H9 (cell line): ENCODE measurements at regions not wholly inside any gene's neighbourhood (a gene's known extent, or its start where the extent isn't known, plus 50 kb on each side); places are given as distances from the start of the nearest gene placed in this dataset.

Experiments
- DNase-seq: peaks from one replicate; pipeline ENCODE4 v3.0.0-alpha.2; 2017
- H2AFZ ChIP-seq: one replicate; pipeline ENCODE4 v1.6.1; 2013; ENCODE audit warnings: mild to moderate bottlenecking, low read length, control low read depth, moderate library complexity
- H2AK5ac ChIP-seq: 2 replicates; pipeline ENCODE4 v1.6.1; 2013; ENCODE audit warnings: low read length, control low read depth, mixed read lengths; ENCODE audit not compliant: insufficient read length
- H2BK120ac ChIP-seq: one replicate; pipeline ENCODE4 v1.6.1; 2013; ENCODE audit warnings: low read depth, mild to moderate bottlenecking, low read length, control low read depth, inconsistent platforms; ENCODE audit not compliant: poor library complexity, severe bottlenecking
- H2BK12ac ChIP-seq: 2 replicates; pipeline ENCODE4 v1.6.1; 2013; ENCODE audit warnings: low read length, control low read depth, mixed read lengths, low read depth; ENCODE audit not compliant: insufficient read length
- H2BK15ac ChIP-seq: 2 replicates; pipeline ENCODE4 v1.6.1; 2013; ENCODE audit warnings: low read depth, low read length, control low read depth
- H2BK20ac ChIP-seq: one replicate; pipeline ENCODE4 v1.6.1; 2013; ENCODE audit warnings: low read depth, mild to moderate bottlenecking, low read length, control low read depth, inconsistent platforms; ENCODE audit not compliant: poor library complexity, severe bottlenecking
- H2BK5ac ChIP-seq: 2 replicates; pipeline ENCODE4 v1.6.1; 2013; ENCODE audit warnings: low read length, control low read depth, mixed read lengths; ENCODE audit not compliant: insufficient read length
- H3K14ac ChIP-seq: 2 replicates; pipeline ENCODE4 v1.6.1; 2013; ENCODE audit warnings: low read length, control low read depth; ENCODE audit not compliant: insufficient read depth
- H3K18ac ChIP-seq: 2 replicates; pipeline ENCODE4 v1.6.1; 2013; ENCODE audit warnings: low read depth, mild to moderate bottlenecking, mixed read lengths, low read length, control low read depth; ENCODE audit not compliant: insufficient read length
- H3K23ac ChIP-seq: 2 replicates; pipeline ENCODE4 v1.6.1; 2013; ENCODE audit warnings: low read length, control low read depth, mixed read lengths, low read depth; ENCODE audit not compliant: insufficient read length
- H3K23me2 ChIP-seq: 2 replicates; pipeline ENCODE4 v1.6.1; 2013; ENCODE audit warnings: low read depth, mild to moderate bottlenecking, mixed read lengths, low read length, control low read depth; ENCODE audit not compliant: insufficient read length, poor library complexity, severe bottlenecking
- H3K27ac ChIP-seq: 2 replicates; pipeline ENCODE4 v1.5.1; 2013; ENCODE audit warnings: low read length, control low read depth, mixed read lengths, low read depth; ENCODE audit not compliant: insufficient read length
- H3K27me3 ChIP-seq: 2 replicates; pipeline ENCODE4 v1.6.1; 2013; ENCODE audit warnings: low read length, control low read depth, inconsistent platforms; ENCODE audit not compliant: insufficient read depth
- H3K4ac ChIP-seq: 2 replicates; pipeline ENCODE4 v1.6.1; 2013; ENCODE audit warnings: low read depth, mild to moderate bottlenecking, control low read depth, inconsistent platforms, low read length, moderate library complexity
- H3K4me1 ChIP-seq: 2 replicates; pipeline ENCODE4 v1.6.1; 2013; ENCODE audit warnings: low read length, control low read depth, inconsistent platforms; ENCODE audit not compliant: insufficient read depth
- H3K4me2 ChIP-seq: 2 replicates; pipeline ENCODE4 v1.6.1; 2013; ENCODE audit warnings: low read length, control low read depth, mixed read lengths; ENCODE audit not compliant: insufficient read length, insufficient read depth
- H3K56ac ChIP-seq: 2 replicates; pipeline ENCODE4 v1.6.1; 2013; ENCODE audit warnings: low read depth, mild to moderate bottlenecking, mixed read lengths, low read length, control low read depth; ENCODE audit not compliant: insufficient read length
- H3K79me1 ChIP-seq: 2 replicates; pipeline ENCODE4 v1.6.1; 2013; ENCODE audit warnings: low read depth, mild to moderate bottlenecking, moderate library complexity, low read length, control low read depth, inconsistent platforms; ENCODE audit not compliant: insufficient read depth, poor library complexity, severe bottlenecking
- H3K79me2 ChIP-seq: 2 replicates; pipeline ENCODE4 v1.6.1; 2013; ENCODE audit warnings: low read length, control low read depth, inconsistent platforms; ENCODE audit not compliant: insufficient read depth
- H3K9ac ChIP-seq: 2 replicates; pipeline ENCODE4 v1.6.1; 2013; ENCODE audit warnings: low read length, control low read depth, mixed read lengths; ENCODE audit not compliant: insufficient read length; ENCODE audit errors: extremely low read depth
- H3K9me3 ChIP-seq: one replicate; pipeline ENCODE4 v1.6.1; 2013; ENCODE audit warnings: low read depth, low read length, inconsistent platforms; ENCODE audit not compliant: control insufficient read depth
- H3T11ph ChIP-seq: one replicate; pipeline ENCODE4 v1.6.1; 2013; ENCODE audit warnings: mild to moderate bottlenecking, low read length, control low read depth, inconsistent platforms
- H4K20me1 ChIP-seq: one replicate; pipeline ENCODE4 v1.6.1; 2013; ENCODE audit not compliant: control insufficient read depth, insufficient read length, insufficient read depth
- H4K5ac ChIP-seq: 2 replicates; pipeline ENCODE4 v1.6.1; 2013; ENCODE audit warnings: low read depth, mild to moderate bottlenecking, mixed read lengths, low read length, control low read depth; ENCODE audit not compliant: insufficient read length
- H4K8ac ChIP-seq: replicated peaks from 2 replicates; pipeline ENCODE4 v1.6.1; 2013; ENCODE audit warnings: low read length, control low read depth, mixed read lengths, low read depth; ENCODE audit not compliant: insufficient read length
- H4K91ac ChIP-seq: 2 replicates; pipeline ENCODE4 v1.6.1; 2013; ENCODE audit warnings: low read depth, mild to moderate bottlenecking, moderate library complexity, mixed read lengths, low read length, control low read depth; ENCODE audit not compliant: insufficient read length
- H3K27ac Mint-ChIP-seq, 3 experiments: 2 replicates in 2 of 3; 3 replicates in 1 of 3; pipeline ENCODE4 v1.8.0; 2020 to 2021; ENCODE audit warnings: mixed read lengths in 3 of 3, mild to moderate bottlenecking in 1 of 3, moderate library complexity in 1 of 3
- H3K27me3 Mint-ChIP-seq: 2 replicates; pipeline ENCODE4 v1.8.0; 2021; ENCODE audit warnings: low read depth, mild to moderate bottlenecking, moderate library complexity, mixed read lengths
- H3K36me3 Mint-ChIP-seq, 3 experiments: 2 replicates in 2 of 3; 3 replicates in 1 of 3; pipeline ENCODE4 v1.8.0; 2020 to 2021; ENCODE audit warnings: low read depth in 3 of 3, mixed read lengths in 3 of 3; ENCODE audit not compliant: insufficient read depth in 1 of 3
- H3K4me1 Mint-ChIP-seq, 2 experiments: 2 replicates each; pipeline ENCODE4 v1.8.0; 2020; ENCODE audit warnings: mixed read lengths in 2 of 2
- H3K4me3 Mint-ChIP-seq, 2 experiments: 2 replicates in 1 of 2; 3 replicates in 1 of 2; pipeline ENCODE4 v1.8.0; 2020 to 2021; ENCODE audit warnings: mild to moderate bottlenecking in 2 of 2, mixed read lengths in 2 of 2, moderate library complexity in 1 of 2
- H3K9me3 Mint-ChIP-seq, 2 experiments: 2 replicates in 1 of 2; 3 replicates in 1 of 2; pipeline ENCODE4 v1.8.0; 2020; ENCODE audit warnings: mild to moderate bottlenecking in 2 of 2, mixed read lengths in 2 of 2, moderate library complexity in 1 of 2
- WGBS: extraction: QIAGEN DNeasy Blood & Tissue Kit; methylation state at CpG from one replicate; pipeline ENCODE4 v1.1.7; 2013; ENCODE audit warnings: missing lambda C conversion rate, low lambda C conversion rate, mixed read lengths; ENCODE audit not compliant: insufficient read length; ENCODE audit errors: extremely low coverage; 5-methylcytosine and 5-hydroxymethylcytosine counted together
- TF ChIP-seq, protein P1 (sequence below): fragments of 200-600 bp; sonication (generic); conservative IDR thresholded peaks from 3 replicates; pipeline ENCODE4 v1.8.0; 2021; ENCODE audit warnings: antibody characterized with exemption, mild to moderate bottlenecking

DNA sequence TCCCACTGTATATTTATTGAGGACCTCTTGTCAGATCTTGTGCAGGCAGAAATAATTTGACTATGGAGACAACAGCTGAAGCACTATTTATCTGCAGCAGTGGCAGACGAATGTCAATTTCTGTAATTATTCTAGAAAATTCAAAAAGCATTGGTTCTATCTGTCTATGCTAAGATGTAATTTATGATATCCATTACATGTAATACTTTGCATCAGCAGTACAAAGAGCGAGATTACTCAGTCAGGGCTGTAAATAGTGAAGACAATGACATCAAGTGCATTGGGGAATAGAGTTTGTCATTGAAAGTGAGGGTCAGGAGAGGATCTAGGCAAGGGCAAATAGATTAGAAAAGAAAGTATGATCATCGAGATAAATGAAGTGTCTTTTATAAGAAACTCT, 508.2 kb downstream of the ZWINT start:
- H3K9me3 Mint-ChIP-seq = no peaks in the 10 kb centered on the region
- no peak overlapping the region for H2AFZ ChIP-seq
- DNase-seq = no peak

More for the DNA sequence above, 508.2 kb downstream of the ZWINT start:
- no peaks in the 10 kb centered on the region for H3K79me1 ChIP-seq
- no peaks in the 10 kb centered on the region for H3K27me3 ChIP-seq
- H3K56ac ChIP-seq = no peak overlapping the region
- no peak overlapping the region for H2BK15ac ChIP-seq
- H3K9me3 ChIP-seq = no peaks in the 10 kb centered on the region
- H3K23me2 ChIP-seq = no peaks in the 10 kb centered on the region
- H3K27ac ChIP-seq = no peak overlapping the region
- H4K8ac ChIP-seq = no peak overlapping the region
- H3K4ac ChIP-seq = no peak overlapping the region
- H3K9ac ChIP-seq = no peak overlapping the region
- H2AK5ac ChIP-seq = no peak overlapping the region
- H3K14ac ChIP-seq = no peak overlapping the region
- H3K23ac ChIP-seq = no peak overlapping the region
- peaks cover 3% of the 10 kb centered on the region for H3K4me1 ChIP-seq
- Mint-ChIP-seq H3K27ac (no peak overlapping the region), H3K4me1 (peaks cover 7 to 8% of the 10 kb centered on the region in 2 experiments), H3K36me3 (no peaks in the 10 kb centered on the region; a peak in 1 of 7 replicates), H3K4me3 (no peak overlapping the region), H3K27me3 (no peaks in the 10 kb centered on the region)
- H4K91ac ChIP-seq = no peak overlapping the region
- H2BK5ac ChIP-seq = no peak overlapping the region
- TF ChIP-seq, protein P1, sequence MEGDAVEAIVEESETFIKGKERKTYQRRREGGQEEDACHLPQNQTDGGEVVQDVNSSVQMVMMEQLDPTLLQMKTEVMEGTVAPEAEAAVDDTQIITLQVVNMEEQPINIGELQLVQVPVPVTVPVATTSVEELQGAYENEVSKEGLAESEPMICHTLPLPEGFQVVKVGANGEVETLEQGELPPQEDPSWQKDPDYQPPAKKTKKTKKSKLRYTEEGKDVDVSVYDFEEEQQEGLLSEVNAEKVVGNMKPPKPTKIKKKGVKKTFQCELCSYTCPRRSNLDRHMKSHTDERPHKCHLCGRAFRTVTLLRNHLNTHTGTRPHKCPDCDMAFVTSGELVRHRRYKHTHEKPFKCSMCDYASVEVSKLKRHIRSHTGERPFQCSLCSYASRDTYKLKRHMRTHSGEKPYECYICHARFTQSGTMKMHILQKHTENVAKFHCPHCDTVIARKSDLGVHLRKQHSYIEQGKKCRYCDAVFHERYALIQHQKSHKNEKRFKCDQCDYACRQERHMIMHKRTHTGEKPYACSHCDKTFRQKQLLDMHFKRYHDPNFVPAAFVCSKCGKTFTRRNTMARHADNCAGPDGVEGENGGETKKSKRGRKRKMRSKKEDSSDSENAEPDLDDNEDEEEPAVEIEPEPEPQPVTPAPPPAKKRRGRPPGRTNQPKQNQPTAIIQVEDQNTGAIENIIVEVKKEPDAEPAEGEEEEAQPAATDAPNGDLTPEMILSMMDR = no peak
- no peak overlapping the region for H2BK20ac ChIP-seq
- no peak overlapping the region for H3K4me2 ChIP-seq
- no peak overlapping the region for H2BK12ac ChIP-seq
- no peaks in the 10 kb centered on the region for H4K20me1 ChIP-seq
- H2BK120ac ChIP-seq = no peak overlapping the region
- H3K18ac ChIP-seq = no peak overlapping the region
- H3T11ph ChIP-seq = no peak overlapping the region
- WGBS = no CpG with 5 or more reads among the region's 3 CpGs
- no peaks in the 10 kb centered on the region for H3K79me2 ChIP-seq
- H4K5ac ChIP-seq = no peak overlapping the region
